ENCODE measurements at regions not wholly inside any gene's neighbourhood (a gene's known extent, or its start where the extent isn't known, plus 50 kb on each side); places are given as distances from the start of the nearest gene placed in this dataset.
"Not testable (repeated sequence)": the region's sequence is repeated elsewhere in the genome, so short reads cannot be mapped to it uniquely, and the experiment has no call there.

DNA sequence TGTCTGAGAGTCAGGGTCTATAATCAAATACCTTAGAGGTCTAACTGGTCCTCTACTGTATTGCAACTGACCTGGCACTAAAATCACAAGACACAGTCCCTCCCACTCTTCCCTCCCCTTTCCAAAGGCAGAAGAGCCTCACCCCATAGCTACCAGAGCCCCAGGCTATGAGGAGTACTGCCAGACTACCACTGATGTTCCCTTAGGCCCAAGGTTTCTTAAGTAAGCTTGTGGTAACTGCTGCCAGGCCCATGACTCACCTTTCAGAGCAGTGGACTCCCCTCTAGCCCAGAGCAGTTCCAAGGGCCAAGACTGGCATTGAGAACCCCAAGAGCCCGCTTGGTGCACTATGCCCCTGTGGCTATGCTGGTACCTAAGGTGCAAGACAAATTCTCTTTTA, 1193.4 kb downstream of the DSC3 start:
- H3K36me3 Mint-ChIP-seq (ENCODE audit: low read depth), result no peaks in the 10 kb centered on the region
- H3K9me3 Mint-ChIP-seq, result peaks cover 24% of the 10 kb centered on the region
- no peak overlapping the region for H3K4me3 Mint-ChIP-seq

GRCh38 chr18:29841631-29842030, 1200.9 kb downstream of the DSC3 start:
- Mint-ChIP-seq H3K9me3 (peaks cover 23% of the 10 kb centered on the region), H3K27ac (no peak overlapping the region), H3K4me3 (no peak overlapping the region), H3K4me1 (ENCODE audit: low read depth) (no peaks in the 10 kb centered on the region), H3K27me3 (no peaks in the 10 kb centered on the region), H3K36me3 (ENCODE audit: low read depth) (no peaks in the 10 kb centered on the region)
- DNase-seq, result no peak

More for the DNA sequence above, 1193.4 kb downstream of the DSC3 start:
- Mint-ChIP-seq H3K27me3 (no peaks in the 10 kb centered on the region), H3K27ac (no peak overlapping the region), H3K4me1 (ENCODE audit: low read depth) (no peaks in the 10 kb centered on the region)
- DNase-seq, result no peak

DNA sequence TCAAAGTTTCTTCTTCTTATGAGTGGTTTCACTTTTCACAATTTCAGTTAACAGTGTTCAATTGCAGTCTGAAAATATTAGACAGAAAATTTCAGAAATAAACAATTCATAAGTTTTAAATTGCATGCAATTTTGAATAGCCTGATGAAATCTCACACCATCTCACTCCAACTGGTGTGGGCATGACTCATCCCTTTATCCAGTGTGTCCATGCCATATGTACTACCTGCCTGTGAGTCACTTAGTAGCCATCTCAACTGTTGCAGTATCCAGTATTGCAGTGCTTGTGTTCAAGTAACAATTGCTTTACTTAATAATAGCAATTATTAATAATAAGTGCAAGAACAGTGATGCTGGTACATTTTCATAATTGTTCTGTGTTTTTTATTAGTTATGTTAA, 1202.5 kb downstream of the DSC3 start:
- Mint-ChIP-seq H3K36me3 (ENCODE audit: low read depth) (no peaks in the 10 kb centered on the region), H3K27ac (no peak overlapping the region), H3K9me3 (peaks cover 23% of the 10 kb centered on the region), H3K4me1 (ENCODE audit: low read depth) (no peaks in the 10 kb centered on the region), H3K27me3 (no peaks in the 10 kb centered on the region), H3K4me3 (no peak overlapping the region)
- no peak for DNase-seq

GRCh38 chr18:29838961-29839360, 1203.6 kb downstream of the DSC3 start:
- not testable (repeated sequence) for DNase-seq; H3K27ac Mint-ChIP-seq; H3K36me3 Mint-ChIP-seq (ENCODE audit: low read depth); H3K4me3 Mint-ChIP-seq; H3K27me3 Mint-ChIP-seq; H3K4me1 Mint-ChIP-seq (ENCODE audit: low read depth)
- peaks cover 23% of the 10 kb centered on the region for H3K9me3 Mint-ChIP-seq

DNA sequence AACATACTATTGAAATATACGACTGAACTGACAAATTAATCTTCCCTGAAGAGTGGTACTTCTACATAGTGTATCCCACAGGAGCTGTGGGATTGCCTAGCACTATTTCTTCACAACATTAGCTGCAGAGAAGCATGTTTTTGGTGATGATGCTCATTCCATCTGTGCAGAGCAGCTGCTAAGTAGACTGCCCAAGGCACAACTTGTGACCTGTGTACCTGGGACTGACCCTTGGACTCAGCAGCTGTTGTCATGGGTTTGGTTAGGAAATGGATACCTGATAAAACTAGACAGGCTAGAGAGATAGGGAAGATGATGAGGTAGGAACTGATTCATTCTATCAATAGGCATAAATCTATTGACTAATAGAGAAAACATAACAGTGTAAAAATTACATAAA, 1204.0 kb downstream of the DSC3 start:
- Mint-ChIP-seq H3K4me1 (ENCODE audit: low read depth) (no peaks in the 10 kb centered on the region), H3K27me3 (no peaks in the 10 kb centered on the region), H3K36me3 (ENCODE audit: low read depth) (no peaks in the 10 kb centered on the region), H3K9me3 (peaks cover 25% of the 10 kb centered on the region), H3K27ac (no peak overlapping the region), H3K4me3 (no peak overlapping the region)
- no peak for DNase-seq

GRCh38 chr18:29823671-29824070, 1218.9 kb downstream of the DSC3 start:
- H3K27me3 Mint-ChIP-seq, result no peaks in the 10 kb centered on the region
- H3K27ac Mint-ChIP-seq, result no peak overlapping the region
- H3K4me3 Mint-ChIP-seq, result no peak overlapping the region
- H3K4me1 Mint-ChIP-seq (ENCODE audit: low read depth), result no peaks in the 10 kb centered on the region
- peaks cover 30% of the 10 kb centered on the region for H3K9me3 Mint-ChIP-seq
- no peak for DNase-seq
- H3K36me3 Mint-ChIP-seq (ENCODE audit: low read depth), result no peaks in the 10 kb centered on the region

- no peak for DNase-seq
- H3K4me1 Mint-ChIP-seq (ENCODE audit: low read depth), result no peaks in the 10 kb centered on the region
- H3K9me3 Mint-ChIP-seq, result peaks cover 38% of the 10 kb centered on the region
- H3K4me3 Mint-ChIP-seq, result no peak overlapping the region
- H3K27me3 Mint-ChIP-seq, result no peaks in the 10 kb centered on the region
- H3K36me3 Mint-ChIP-seq (ENCODE audit: low read depth), result no peaks in the 10 kb centered on the region
- no peak overlapping the region for H3K27ac Mint-ChIP-seq
These were observed 1221.0 kb downstream of the DSC3 start for GRCh38 chr18:29821544-29821943.

- Mint-ChIP-seq H3K27ac (no peak overlapping the region), H3K36me3 (ENCODE audit: low read depth) (no peaks in the 10 kb centered on the region), H3K27me3 (no peaks in the 10 kb centered on the region), H3K4me1 (ENCODE audit: low read depth) (no peaks in the 10 kb centered on the region), H3K4me3 (no peak overlapping the region), H3K9me3 (peaks cover 49% of the 10 kb centered on the region)
- no peak for DNase-seq
These were observed 1231.0 kb downstream of the DSC3 start for GRCh38 chr18:29811519-29811918.

GRCh38 chr18:29780816-29781215, 1261.7 kb downstream of the DSC3 start:
- Mint-ChIP-seq H3K36me3 (ENCODE audit: low read depth) (no peaks in the 10 kb centered on the region), H3K4me3 (no peak overlapping the region), H3K4me1 (ENCODE audit: low read depth) (no peaks in the 10 kb centered on the region), H3K27me3 (no peaks in the 10 kb centered on the region), H3K27ac (no peak overlapping the region), H3K9me3 (peaks cover 22% of the 10 kb centered on the region)
- DNase-seq, result no peak

DNA sequence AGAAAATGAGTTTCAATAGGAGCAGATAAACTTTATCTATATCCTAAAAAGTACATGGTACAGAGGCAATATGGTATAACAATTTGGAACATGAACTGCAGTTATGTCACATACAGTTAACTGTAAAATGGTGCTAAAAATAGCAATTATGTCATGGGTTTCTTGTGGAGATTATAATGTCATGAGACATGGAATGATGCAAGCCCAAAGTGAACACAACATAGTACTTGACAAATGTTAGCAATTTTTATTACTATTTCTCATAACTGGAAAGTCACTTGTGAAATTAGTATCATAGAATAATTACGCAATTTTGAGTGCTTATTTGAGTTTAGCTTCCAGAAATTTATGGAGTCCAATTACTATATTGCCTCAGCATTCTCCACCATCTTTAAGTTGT, 1263.4 kb downstream of the DSC3 start:
- no peak overlapping the region for H3K4me3 Mint-ChIP-seq
- no peak overlapping the region for H3K27ac Mint-ChIP-seq
- H3K9me3 Mint-ChIP-seq, result peaks cover 23% of the 10 kb centered on the region
- no peak for DNase-seq
- H3K36me3 Mint-ChIP-seq (ENCODE audit: low read depth), result no peaks in the 10 kb centered on the region
- no peaks in the 10 kb centered on the region for H3K27me3 Mint-ChIP-seq
- no peaks in the 10 kb centered on the region for H3K4me1 Mint-ChIP-seq (ENCODE audit: low read depth)

DNA sequence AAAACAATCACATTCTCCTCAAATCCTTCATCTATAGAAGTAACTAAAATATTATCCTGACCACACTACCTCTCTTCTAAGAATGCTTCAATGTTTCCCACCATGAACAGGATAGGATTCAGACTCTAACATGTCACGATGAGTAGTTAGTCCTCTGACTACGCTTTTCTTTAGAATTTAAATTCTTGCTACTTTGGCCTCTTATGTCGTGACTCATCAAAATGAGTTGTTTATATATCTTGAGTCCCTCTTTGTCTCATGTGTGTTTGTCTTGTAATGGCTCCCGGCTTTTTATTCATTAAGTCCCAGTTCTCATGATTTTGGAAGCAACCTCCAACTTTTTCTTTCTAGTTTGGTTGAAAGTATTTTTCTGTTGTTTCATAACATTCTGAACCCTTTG, 1289.2 kb downstream of the DSC3 start:
- Mint-ChIP-seq H3K4me3 (no peak overlapping the region), H3K27me3 (no peaks in the 10 kb centered on the region), H3K9me3 (peaks cover 45% of the 10 kb centered on the region), H3K36me3 (ENCODE audit: low read depth) (no peaks in the 10 kb centered on the region), H3K27ac (no peak overlapping the region), H3K4me1 (ENCODE audit: low read depth) (no peaks in the 10 kb centered on the region)
- no peak for DNase-seq

DNA sequence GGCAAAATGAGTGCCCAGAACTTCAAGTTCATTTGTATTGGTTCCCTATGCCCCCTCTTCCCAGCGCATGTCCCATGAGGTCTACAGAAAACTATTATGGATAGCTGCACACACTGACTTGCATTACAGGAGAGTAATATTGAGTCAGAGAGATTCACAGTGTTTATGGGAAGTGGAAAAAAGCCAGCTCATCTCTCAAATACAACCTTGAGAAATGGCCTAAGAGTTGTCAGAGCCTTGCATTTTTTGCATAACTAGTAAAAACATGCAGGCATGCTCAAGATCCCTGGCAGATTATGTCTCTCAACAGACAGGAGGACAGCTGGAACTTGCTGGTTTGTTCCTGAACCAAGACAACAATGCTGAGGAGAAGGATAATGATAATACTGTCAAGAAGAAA, 1292.8 kb downstream of the DSC3 start:
- Mint-ChIP-seq H3K4me1 (ENCODE audit: low read depth) (no peaks in the 10 kb centered on the region), H3K9me3 (peaks cover 36% of the 10 kb centered on the region), H3K36me3 (ENCODE audit: low read depth) (no peaks in the 10 kb centered on the region), H3K4me3 (no peak overlapping the region), H3K27ac (no peak overlapping the region), H3K27me3 (no peaks in the 10 kb centered on the region)
- no peak for DNase-seq

DNA sequence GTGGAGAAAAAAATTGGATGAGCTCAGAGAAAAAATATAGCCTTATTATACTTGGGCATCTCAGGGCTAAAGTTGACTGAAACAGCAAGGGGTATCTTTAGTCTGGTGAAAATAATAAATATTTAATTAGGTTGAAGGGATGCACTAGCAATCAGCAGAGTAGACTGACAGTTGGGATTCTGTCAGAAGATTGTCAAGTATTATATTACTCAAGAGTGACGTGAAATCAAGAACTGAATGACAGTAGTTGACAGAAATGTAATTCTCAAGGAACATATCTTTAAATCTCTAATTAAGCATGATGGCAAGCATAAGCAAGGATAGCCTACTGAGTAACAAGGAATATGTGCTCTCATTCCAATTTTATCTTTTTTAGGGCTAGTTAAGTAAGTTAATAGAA, 1301.1 kb downstream of the DSC3 start:
- no peak for DNase-seq
- Mint-ChIP-seq H3K9me3 (peaks cover 12% of the 10 kb centered on the region), H3K4me3 (no peak overlapping the region), H3K27ac (no peak overlapping the region), H3K4me1 (ENCODE audit: low read depth) (no peaks in the 10 kb centered on the region), H3K36me3 (ENCODE audit: low read depth) (no peaks in the 10 kb centered on the region), H3K27me3 (no peaks in the 10 kb centered on the region)

DNA sequence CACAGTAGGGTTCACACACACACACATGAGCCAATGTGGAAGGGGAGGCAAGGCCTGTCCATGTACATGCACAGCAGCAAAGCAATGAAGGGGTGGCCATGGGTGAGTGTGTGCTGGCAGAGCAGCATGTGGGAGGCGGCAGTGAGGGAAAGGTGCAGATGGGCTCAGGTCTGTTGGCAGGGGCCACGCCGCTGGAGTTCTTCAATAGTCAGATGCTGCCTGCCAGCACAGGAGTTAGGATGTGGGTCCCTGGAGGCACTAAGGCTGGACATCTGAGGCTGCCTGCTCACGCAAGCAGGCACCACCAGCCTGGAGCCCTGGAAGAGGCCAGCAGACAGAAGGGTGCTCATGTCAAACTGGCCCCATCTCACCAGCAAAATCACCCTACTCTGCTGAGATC, 1304.9 kb downstream of the DSC3 start:
- H3K27ac Mint-ChIP-seq, result no peak overlapping the region
- H3K4me3 Mint-ChIP-seq, result no peak overlapping the region
- no peaks in the 10 kb centered on the region for H3K27me3 Mint-ChIP-seq
- H3K36me3 Mint-ChIP-seq (ENCODE audit: low read depth), result no peaks in the 10 kb centered on the region
- H3K4me1 Mint-ChIP-seq (ENCODE audit: low read depth), result no peaks in the 10 kb centered on the region
- peaks cover 32% of the 10 kb centered on the region for H3K9me3 Mint-ChIP-seq
- no peak for DNase-seq

- Mint-ChIP-seq H3K36me3 (ENCODE audit: low read depth) (no peaks in the 10 kb centered on the region), H3K27ac (no peak overlapping the region), H3K27me3 (no peaks in the 10 kb centered on the region), H3K4me3 (no peak overlapping the region), H3K9me3 (peaks cover 35% of the 10 kb centered on the region), H3K4me1 (ENCODE audit: low read depth) (no peaks in the 10 kb centered on the region)
- no peak for DNase-seq
These were observed 1305.4 kb downstream of the DSC3 start for GRCh38 chr18:29737190-29737589.

- Mint-ChIP-seq H3K9me3 (peaks cover 42% of the 10 kb centered on the region), H3K36me3 (ENCODE audit: low read depth) (no peaks in the 10 kb centered on the region), H3K4me1 (ENCODE audit: low read depth) (no peaks in the 10 kb centered on the region), H3K4me3 (no peak overlapping the region), H3K27ac (no peak overlapping the region), H3K27me3 (no peaks in the 10 kb centered on the region)
- no peak for DNase-seq
These were observed 1312.5 kb downstream of the DSC3 start for GRCh38 chr18:29730073-29730472.
